Trophoblast cell (in vitro differentiated cells and primary cell): ENCODE measurements at regions not wholly inside any gene's neighbourhood (a gene's known extent, or its start where the extent isn't known, plus 50 kb on each side); places are given as distances from the start of the nearest gene placed in this dataset.

Source experiments
- DNase-seq, 2 donors: peaks; one replicate each; pipeline ENCODE4 v3.0.0-alpha.2; 2016
- H2AFZ ChIP-seq: 2 replicates; pipeline ENCODE4 v1.6.1; 2013; ENCODE audit warnings: low read length, moderate library complexity, mild to moderate bottlenecking; ENCODE audit not compliant: insufficient read depth, poor library complexity
- H2AK5ac ChIP-seq: 2 replicates; pipeline ENCODE4 v1.6.1; 2013; ENCODE audit warnings: mild to moderate bottlenecking, low read length
- H2BK120ac ChIP-seq: 2 replicates; pipeline ENCODE4 v1.6.1; 2013; ENCODE audit warnings: low read length, mild to moderate bottlenecking, moderate library complexity; ENCODE audit not compliant: insufficient read depth, poor library complexity
- H2BK12ac ChIP-seq: 2 replicates; pipeline ENCODE4 v1.6.1; 2013; ENCODE audit warnings: mild to moderate bottlenecking, low read length, moderate library complexity
- H2BK5ac ChIP-seq: 2 replicates; pipeline ENCODE4 v1.6.1; 2013; ENCODE audit warnings: low read length, low read depth, moderate library complexity, mild to moderate bottlenecking; ENCODE audit not compliant: poor library complexity
- H3K14ac ChIP-seq: 2 replicates; pipeline ENCODE4 v1.6.1; 2013; ENCODE audit warnings: mild to moderate bottlenecking, low read length
- H3K18ac ChIP-seq: 2 replicates; pipeline ENCODE4 v1.6.1; 2013; ENCODE audit warnings: mild to moderate bottlenecking, low read length
- H3K23ac ChIP-seq: 2 replicates; pipeline ENCODE4 v1.6.1; 2013; ENCODE audit warnings: low read length
- H3K27ac ChIP-seq: 2 replicates; pipeline ENCODE4 v1.5.1; 2013; ENCODE audit warnings: low read depth, mild to moderate bottlenecking, inconsistent platforms, low read length, moderate library complexity
- H3K27me3 ChIP-seq: 2 replicates; pipeline ENCODE4 v1.6.1; 2013; ENCODE audit warnings: inconsistent platforms, mild to moderate bottlenecking, low read length, moderate library complexity; ENCODE audit not compliant: insufficient read depth
- H3K36me3 ChIP-seq, 2 experiments: 1 replicate in 1 of 2; 2 replicates in 1 of 2; pipeline ENCODE4 v1.6.1; 2013; ENCODE audit warnings: low read length in 2 of 2, mild to moderate bottlenecking in 2 of 2, moderate library complexity in 1 of 2; ENCODE audit not compliant: insufficient read depth in 2 of 2, control insufficient read depth in 1 of 2
- H3K4ac ChIP-seq: 2 replicates; pipeline ENCODE4 v1.6.1; 2013; ENCODE audit warnings: low read depth, mild to moderate bottlenecking, low read length, moderate library complexity
- H3K4me1 ChIP-seq, 2 experiments: 1 replicate in 1 of 2; 2 replicates in 1 of 2; pipeline ENCODE4 v1.6.1; 2013; ENCODE audit warnings: low read length in 2 of 2, mild to moderate bottlenecking in 2 of 2, moderate library complexity in 1 of 2; ENCODE audit not compliant: insufficient read depth in 2 of 2, control insufficient read depth in 1 of 2
- H3K4me2 ChIP-seq: 2 replicates; pipeline ENCODE4 v1.6.1; 2013; ENCODE audit warnings: inconsistent platforms, mild to moderate bottlenecking, low read length, moderate library complexity
- H3K4me3 ChIP-seq: 2 replicates; pipeline ENCODE4 v1.5.1; 2013; ENCODE audit warnings: mild to moderate bottlenecking, low read depth, low read length, inconsistent platforms
- H3K79me1 ChIP-seq: one replicate; pipeline ENCODE4 v1.6.1; 2013; ENCODE audit warnings: low read length
- H3K79me2 ChIP-seq: 2 replicates; pipeline ENCODE4 v1.6.1; 2013; ENCODE audit warnings: low read length, mild to moderate bottlenecking; ENCODE audit not compliant: control insufficient read depth, insufficient read depth, poor library complexity
- H3K9ac ChIP-seq: 2 replicates; pipeline ENCODE4 v1.6.1; 2013; ENCODE audit warnings: mild to moderate bottlenecking, low read length
- H3K9me3 ChIP-seq: 2 replicates; pipeline ENCODE4 v1.6.1; 2013; ENCODE audit warnings: low read depth, mild to moderate bottlenecking, control low read depth, inconsistent platforms, low read length; ENCODE audit not compliant: insufficient read depth
- H4K12ac ChIP-seq: 2 replicates; pipeline ENCODE4 v1.6.1; 2013; ENCODE audit warnings: low read depth, mild to moderate bottlenecking, low read length, moderate library complexity
- H4K8ac ChIP-seq: 2 replicates; pipeline ENCODE4 v1.6.1; 2013; ENCODE audit warnings: low read depth, mild to moderate bottlenecking, low read length, moderate library complexity
- H4K91ac ChIP-seq: one replicate; pipeline ENCODE4 v1.6.1; 2013; ENCODE audit warnings: low read depth, mild to moderate bottlenecking, low read length, moderate library complexity
- WGBS: extraction: QIAGEN DNeasy Blood & Tissue Kit; methylation state at CpG from one replicate; pipeline ENCODE4 v1.1.7; 2013; ENCODE audit warnings: missing lambda C conversion rate; ENCODE audit not compliant: insufficient read length, insufficient coverage; ENCODE audit errors: extremely low coverage; 5-methylcytosine and 5-hydroxymethylcytosine counted together

GRCh38 chr12:3366451-3367110 lies 124.4 kb upstream of the PRMT8 start:
- Histone ChIP-seq H3K4me3 (no peak overlapping the region), H3K14ac (no peak overlapping the region), H2BK5ac (no peak overlapping the region), H2AFZ (no peak overlapping the region), H3K27me3 (peaks cover 28% of the 10 kb centered on the region), H3K79me2 (no peaks in the 10 kb centered on the region), H4K91ac (no peak overlapping the region), H3K23ac (no peak overlapping the region), H3K79me1 (no peaks in the 10 kb centered on the region), H2AK5ac (no peak overlapping the region), H3K27ac (no peak overlapping the region), H4K12ac (no peak overlapping the region), H3K9me3 (peaks cover 7% of the 10 kb centered on the region), H4K8ac (no peak overlapping the region), H3K36me3 (no peaks in the 10 kb centered on the region), H2BK12ac (no peak overlapping the region), H3K4me2 (no peak overlapping the region), H3K9ac (no peak overlapping the region), H3K4ac (no peak overlapping the region), H3K4me1 (no peaks in the 10 kb centered on the region), H3K18ac (no peak overlapping the region), H2BK120ac (no peak overlapping the region)
- no CpG with 5 or more reads among the region's 26 CpGs for WGBS
- no peak for DNase-seq

GRCh38 chr12:3367750-3368444 lies 123.1 kb upstream of the PRMT8 start:
- no peak overlapping the region for H3K4me3 ChIP-seq

DNA sequence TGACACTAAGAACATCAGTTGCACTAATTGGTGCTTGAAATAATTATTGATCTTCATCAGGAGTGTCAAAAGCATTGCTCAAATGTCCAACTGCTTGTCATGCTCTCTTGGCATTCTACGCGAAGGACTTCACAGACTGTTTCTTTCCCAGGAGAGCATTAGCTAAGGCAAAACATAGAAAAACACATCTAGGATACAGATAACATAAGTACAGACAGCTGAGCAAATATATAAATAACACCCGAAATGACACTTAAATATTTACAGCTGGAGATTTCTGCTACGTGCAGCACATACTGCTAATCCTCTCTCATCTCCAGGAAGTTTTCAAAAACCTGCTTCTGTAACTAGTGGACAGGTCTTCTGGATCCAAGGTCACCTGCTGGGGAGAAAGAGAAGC lies 120.0 kb upstream of the PRMT8 start:
- Histone ChIP-seq H3K79me2 (no peaks in the 10 kb centered on the region), H2BK12ac (no peak overlapping the region), H2AK5ac (no peak overlapping the region), H3K27me3 (peaks cover 19% of the 10 kb centered on the region), H3K36me3 (no peaks in the 10 kb centered on the region), H3K4ac (no peak overlapping the region), H3K79me1 (no peaks in the 10 kb centered on the region), H3K9ac (no peak overlapping the region), H4K91ac (no peak overlapping the region), H3K4me3 (no peak overlapping the region), H3K18ac (no peak overlapping the region), H3K27ac (no peak overlapping the region), H2AFZ (no peak overlapping the region), H2BK5ac (no peak overlapping the region), H3K9me3 (no peaks in the 10 kb centered on the region), H2BK120ac (no peak overlapping the region), H3K4me2 (no peak overlapping the region), H3K4me1 (no peaks in the 10 kb centered on the region), H3K14ac (no peak overlapping the region), H4K8ac (no peak overlapping the region), H4K12ac (no peak overlapping the region), H3K23ac (no peak overlapping the region)
- no CpG with 5 or more reads among the region's 4 CpGs for WGBS
- no peak for DNase-seq

More at GRCh38 chr12:3367750-3368444, 123.1 kb upstream of the PRMT8 start:
- no peak for DNase-seq
- no peaks in the 10 kb centered on the region for H3K36me3 ChIP-seq
- H3K27ac ChIP-seq, result no peak overlapping the region
- WGBS, result 100% methylated on average over 2 of the region's 16 CpGs
- H2BK5ac ChIP-seq, result no peak overlapping the region
- H3K4me1 ChIP-seq, result no peaks in the 10 kb centered on the region
- H2BK120ac ChIP-seq, result no peak overlapping the region
- H4K8ac ChIP-seq, result no peak overlapping the region
- H2BK12ac ChIP-seq, result no peak overlapping the region
- no peak overlapping the region for H4K91ac ChIP-seq
- no peak overlapping the region for H4K12ac ChIP-seq
- H3K14ac ChIP-seq, result no peak overlapping the region
- H3K23ac ChIP-seq, result no peak overlapping the region
- no peak overlapping the region for H3K4me2 ChIP-seq
- no peak overlapping the region for H3K18ac ChIP-seq
- no peaks in the 10 kb centered on the region for H3K79me2 ChIP-seq
- peaks cover 7% of the 10 kb centered on the region for H3K9me3 ChIP-seq
- no peak overlapping the region for H2AK5ac ChIP-seq
- H3K79me1 ChIP-seq, result no peaks in the 10 kb centered on the region
- peaks cover 28% of the 10 kb centered on the region for H3K27me3 ChIP-seq
- H3K4ac ChIP-seq, result no peak overlapping the region
- H2AFZ ChIP-seq, result no peak overlapping the region
- no peak overlapping the region for H3K9ac ChIP-seq

GRCh38 chr12:3375326-3375725 lies 115.7 kb upstream of the PRMT8 start:
- no peak overlapping the region for H2AFZ ChIP-seq
- no peaks in the 10 kb centered on the region for H3K36me3 ChIP-seq
- H4K12ac ChIP-seq, result no peak overlapping the region
- H4K91ac ChIP-seq, result no peak overlapping the region
- no peak overlapping the region for H3K4me2 ChIP-seq
- DNase-seq, result no peak
- H3K9ac ChIP-seq, result no peak overlapping the region
- H2BK120ac ChIP-seq, result no peak overlapping the region
- H3K79me1 ChIP-seq, result no peaks in the 10 kb centered on the region
- H3K79me2 ChIP-seq, result no peaks in the 10 kb centered on the region
- no CpG with 5 or more reads among the region's 4 CpGs for WGBS
- H2BK5ac ChIP-seq, result no peak overlapping the region
- H3K27me3 ChIP-seq, result no peaks in the 10 kb centered on the region
- no peak overlapping the region for H3K23ac ChIP-seq
- no peaks in the 10 kb centered on the region for H3K4me1 ChIP-seq
- no peak overlapping the region for H3K14ac ChIP-seq
- H3K4me3 ChIP-seq, result no peak overlapping the region
- H3K18ac ChIP-seq, result no peak overlapping the region
- H3K4ac ChIP-seq, result no peak overlapping the region
- no peak overlapping the region for H2BK12ac ChIP-seq
- H3K9me3 ChIP-seq, result no peaks in the 10 kb centered on the region
- no peak overlapping the region for H3K27ac ChIP-seq
- no peak overlapping the region for H2AK5ac ChIP-seq
- H4K8ac ChIP-seq, result no peak overlapping the region
